ENCODE measurements at regions not wholly inside any gene's neighbourhood (a gene's known extent, or its start where the extent isn't known, plus 50 kb on each side); places are given as distances from the start of the nearest gene placed in this dataset.

- no peaks in the 10 kb centered on the region for H4K20me1 ChIP-seq
- H3K27ac ChIP-seq, result no peak overlapping the region
- no peak overlapping the region for H3K9ac ChIP-seq
- no peaks in the 10 kb centered on the region for H3K27me3 ChIP-seq
- no peak overlapping the region for H3K4me3 ChIP-seq
- no peaks in the 10 kb centered on the region for H3K4me1 ChIP-seq
- no peaks in the 10 kb centered on the region for H3K9me3 ChIP-seq
- no peaks in the 10 kb centered on the region for H3K36me3 ChIP-seq
- no peak overlapping the region for H3K4me2 ChIP-seq
- no peak for TF ChIP-seq Cebpa-rat (IDR thresholded peaks at IDR 0.05)
These were observed 305.8 kb upstream of the RSPO3 start for GRCh38 chr6:126812651-126813050.

GRCh38 chr6:126820634-126821033 lies 297.8 kb upstream of the RSPO3 start:
- Histone ChIP-seq H3K4me2 (no peak overlapping the region), H3K9ac (no peak overlapping the region), H4K20me1 (no peaks in the 10 kb centered on the region), H3K4me1 (no peaks in the 10 kb centered on the region), H3K4me3 (no peak overlapping the region), H3K27ac (no peak overlapping the region), H3K27me3 (no peaks in the 10 kb centered on the region), H3K9me3 (no peaks in the 10 kb centered on the region), H3K36me3 (no peaks in the 10 kb centered on the region)
- TF ChIP-seq Cebpa-rat (IDR thresholded peaks at IDR 0.05), result no peak

GRCh38 chr6:126821706-126822105 lies 296.8 kb upstream of the RSPO3 start:
- Histone ChIP-seq H3K27ac (no peak overlapping the region), H3K4me2 (no peak overlapping the region), H3K9me3 (no peaks in the 10 kb centered on the region), H4K20me1 (no peaks in the 10 kb centered on the region), H3K4me3 (no peak overlapping the region), H3K9ac (no peak overlapping the region), H3K36me3 (no peaks in the 10 kb centered on the region), H3K4me1 (no peaks in the 10 kb centered on the region), H3K27me3 (no peaks in the 10 kb centered on the region)
- TF ChIP-seq Cebpa-rat (IDR thresholded peaks at IDR 0.05), result no peak

DNA sequence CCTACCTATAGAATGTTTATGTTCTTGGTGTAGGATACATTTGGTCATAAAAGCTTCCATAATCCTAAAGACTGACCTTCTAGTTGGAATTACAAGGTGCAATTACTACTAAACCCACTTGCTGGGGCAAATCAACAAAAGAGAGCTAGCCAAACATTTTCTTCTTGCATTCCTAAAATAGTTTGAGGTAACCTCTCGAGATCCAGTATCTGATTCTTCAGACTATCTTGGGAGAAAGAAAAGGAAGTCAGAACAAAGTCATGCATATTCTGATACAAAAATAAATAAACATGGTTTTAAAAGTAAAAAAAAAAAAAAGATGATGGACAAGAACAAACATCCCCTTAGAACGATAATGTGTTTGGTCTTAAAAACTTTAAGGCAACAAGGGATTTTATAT lies 294.2 kb upstream of the RSPO3 start:
- Histone ChIP-seq H3K9ac (no peak overlapping the region), H3K4me1 (no peaks in the 10 kb centered on the region), H3K4me3 (no peak overlapping the region), H3K27me3 (no peaks in the 10 kb centered on the region), H3K4me2 (no peak overlapping the region), H3K27ac (no peak overlapping the region), H4K20me1 (no peaks in the 10 kb centered on the region), H3K9me3 (no peaks in the 10 kb centered on the region), H3K36me3 (no peaks in the 10 kb centered on the region)
- no peak for TF ChIP-seq Cebpa-rat (IDR thresholded peaks at IDR 0.05)

GRCh38 chr6:126824815-126825214 lies 293.7 kb upstream of the RSPO3 start:
- Histone ChIP-seq H3K36me3 (no peaks in the 10 kb centered on the region), H3K4me1 (no peaks in the 10 kb centered on the region), H3K4me3 (no peak overlapping the region), H3K4me2 (no peak overlapping the region), H3K27me3 (no peaks in the 10 kb centered on the region), H3K9me3 (no peaks in the 10 kb centered on the region), H3K27ac (no peak overlapping the region), H3K9ac (no peak overlapping the region), H4K20me1 (no peaks in the 10 kb centered on the region)
- no peak for TF ChIP-seq Cebpa-rat (IDR thresholded peaks at IDR 0.05)

- H4K20me1 ChIP-seq, result no peaks in the 10 kb centered on the region
- H3K27me3 ChIP-seq, result no peaks in the 10 kb centered on the region
- H3K9ac ChIP-seq, result no peak overlapping the region
- no peak overlapping the region for H3K27ac ChIP-seq
- H3K9me3 ChIP-seq, result no peaks in the 10 kb centered on the region
- H3K4me2 ChIP-seq, result no peak overlapping the region
- no peak overlapping the region for H3K4me3 ChIP-seq
- no peak for TF ChIP-seq Cebpa-rat (IDR thresholded peaks at IDR 0.05)
- no peaks in the 10 kb centered on the region for H3K36me3 ChIP-seq
- H3K4me1 ChIP-seq, result no peaks in the 10 kb centered on the region
These were observed 292.2 kb upstream of the RSPO3 start for GRCh38 chr6:126826166-126826714.

DNA sequence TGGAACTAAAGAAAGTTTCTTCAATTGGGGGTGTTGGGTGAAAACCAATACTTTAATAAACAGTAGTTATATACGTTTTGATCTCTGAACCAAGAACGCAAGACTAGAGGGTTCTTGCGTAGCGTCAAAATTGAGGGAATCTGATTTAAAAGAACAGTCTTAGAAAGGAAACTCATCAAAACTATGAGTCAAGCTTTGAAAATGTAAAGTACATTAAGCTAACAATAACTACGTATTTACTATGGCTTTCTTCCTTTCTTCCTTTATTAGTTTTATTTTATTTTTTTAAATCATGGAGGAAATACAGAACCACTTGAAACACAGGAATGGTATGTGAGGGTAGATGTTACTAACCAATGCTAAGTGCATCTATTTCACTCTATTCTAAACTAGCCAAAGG lies 287.0 kb upstream of the RSPO3 start:
- Histone ChIP-seq H3K27me3 (no peaks in the 10 kb centered on the region), H3K4me1 (no peaks in the 10 kb centered on the region), H4K20me1 (no peaks in the 10 kb centered on the region), H3K4me3 (no peak overlapping the region), H3K9ac (no peak overlapping the region), H3K9me3 (no peaks in the 10 kb centered on the region), H3K27ac (no peak overlapping the region), H3K4me2 (no peak overlapping the region), H3K36me3 (no peaks in the 10 kb centered on the region)
- TF ChIP-seq Cebpa-rat (IDR thresholded peaks at IDR 0.05), result no peak

DNA sequence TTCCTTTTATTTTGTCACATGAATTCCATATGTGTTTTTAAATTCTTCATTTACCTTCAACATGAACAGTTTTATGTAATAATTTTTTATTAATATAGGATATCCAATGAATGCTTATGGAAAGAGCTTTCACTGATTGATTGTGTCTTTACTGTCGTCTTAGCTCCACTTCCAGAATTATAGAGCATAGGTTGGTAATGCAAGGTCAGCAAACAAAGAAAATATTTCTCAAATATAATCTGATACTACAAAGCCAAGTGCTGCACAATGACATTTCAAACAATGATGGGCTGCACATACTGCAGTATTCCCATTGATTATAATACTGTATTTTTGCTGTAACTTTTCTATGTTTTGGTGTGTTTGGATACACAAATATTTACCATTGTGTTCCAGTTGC lies 275.7 kb upstream of the RSPO3 start:
- Histone ChIP-seq H3K9me3 (no peaks in the 10 kb centered on the region), H3K27me3 (no peaks in the 10 kb centered on the region), H3K36me3 (no peaks in the 10 kb centered on the region), H3K9ac (no peak overlapping the region), H3K4me1 (peaks cover 7% of the 10 kb centered on the region; the same call in 1 of the 2 replicates), H3K27ac (no peak overlapping the region), H4K20me1 (no peaks in the 10 kb centered on the region), H3K4me2 (no peak overlapping the region), H3K4me3 (no peak overlapping the region)
- TF ChIP-seq Cebpa-rat (IDR thresholded peaks at IDR 0.05), result no peak

GRCh38 chr6:126848119-126848518 lies 270.4 kb upstream of the RSPO3 start:
- Histone ChIP-seq H4K20me1 (no peaks in the 10 kb centered on the region), H3K9ac (no peak overlapping the region), H3K27ac (no peak overlapping the region), H3K27me3 (no peaks in the 10 kb centered on the region), H3K4me1 (peaks cover 7% of the 10 kb centered on the region; the same call in 1 of the 2 replicates), H3K4me3 (no peak overlapping the region), H3K9me3 (no peaks in the 10 kb centered on the region), H3K36me3 (no peaks in the 10 kb centered on the region), H3K4me2 (no peak overlapping the region)
- no peak for TF ChIP-seq Cebpa-rat (IDR thresholded peaks at IDR 0.05)

GRCh38 chr6:126867641-126868040 lies 250.8 kb upstream of the RSPO3 start:
- Histone ChIP-seq H4K20me1 (no peaks in the 10 kb centered on the region), H3K27ac (no peak overlapping the region), H3K9me3 (no peaks in the 10 kb centered on the region), H3K4me1 (no peaks in the 10 kb centered on the region; the same call in 1 of the 2 replicates), H3K36me3 (no peaks in the 10 kb centered on the region), H3K9ac (no peak overlapping the region), H3K27me3 (no peaks in the 10 kb centered on the region), H3K4me3 (no peak overlapping the region), H3K4me2 (no peak overlapping the region)
- TF ChIP-seq Cebpa-rat (IDR thresholded peaks at IDR 0.05), result no peak

DNA sequence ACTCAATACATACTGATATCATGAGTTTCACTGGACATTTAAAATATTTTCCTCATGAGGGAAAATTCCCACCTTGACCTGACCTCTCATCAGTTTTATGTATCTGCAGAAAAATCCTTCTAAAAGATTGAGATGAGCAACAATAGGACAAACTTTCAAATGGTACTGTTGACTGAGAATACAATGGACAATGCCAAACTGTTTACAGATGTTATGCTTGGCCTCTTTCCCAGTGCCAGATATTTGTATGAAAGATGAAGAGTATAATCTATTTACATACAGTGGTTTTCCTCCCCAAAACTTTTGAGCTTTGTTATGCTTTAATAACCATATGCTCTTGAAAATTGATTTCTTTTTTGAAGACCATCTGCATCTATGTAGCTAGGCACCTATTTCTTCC lies 245.1 kb upstream of the RSPO3 start:
- H3K9ac ChIP-seq, result no peak overlapping the region
- H3K27ac ChIP-seq, result no peak overlapping the region
- no peaks in the 10 kb centered on the region for H3K9me3 ChIP-seq
- no peaks in the 10 kb centered on the region; the same call in 1 of the 2 replicates for H3K4me1 ChIP-seq
- no peak for TF ChIP-seq Cebpa-rat (IDR thresholded peaks at IDR 0.05)
- H3K27me3 ChIP-seq, result no peaks in the 10 kb centered on the region
- H3K36me3 ChIP-seq, result no peaks in the 10 kb centered on the region
- no peaks in the 10 kb centered on the region for H4K20me1 ChIP-seq
- no peak overlapping the region for H3K4me2 ChIP-seq
- no peak overlapping the region for H3K4me3 ChIP-seq

Measured in BLaER1 (cell line).